Left ventricle myocardium inferior (tissue), 1 donor: ENCODE measurements at regions not wholly inside any gene's neighbourhood (a gene's known extent, or its start where the extent isn't known, plus 50 kb on each side); places are given as distances from the start of the nearest gene placed in this dataset.

Source experiments
- DNase-seq: peaks from one replicate; pipeline ENCODE4 v3.0.0-alpha.2; 2020
- H3K27ac ChIP-seq: fragments of 200-600 bp; replicated peaks from 2 replicates; pipeline ENCODE4 v1.8.0; 2021
- H3K27me3 ChIP-seq: fragments of 200-600 bp; 2 replicates; pipeline ENCODE4 v1.8.0; 2021; ENCODE audit warnings: low read depth
- H3K36me3 ChIP-seq: fragments of 200-600 bp; 2 replicates; pipeline ENCODE4 v1.8.0; 2021
- H3K4me1 ChIP-seq: fragments of 200-600 bp; 2 replicates; pipeline ENCODE4 v1.8.0; 2021
- H3K4me3 ChIP-seq: fragments of 200-600 bp; 2 replicates; pipeline ENCODE4 v1.8.0; 2021; ENCODE audit warnings: mild to moderate bottlenecking, moderate library complexity
- H3K9me3 ChIP-seq: fragments of 200-600 bp; replicated peaks from 2 replicates; pipeline ENCODE4 v1.8.0; 2021
- intact Hi-C: fragments of 100-400 bp; cut with micrococcal nuclease; formaldehyde crosslinking; loops from one replicate; pipeline ENCODE4 v1.11.0; 2022
- TF ChIP-seq, protein P1 (sequence below): fragments of 200-600 bp; IDR thresholded peaks from 2 replicates; pipeline ENCODE4 v1.8.0; 2021; ENCODE audit warnings: antibody characterized with exemption, mild to moderate bottlenecking, borderline replicate concordance
- donor health status: DM: no; HTN: yes; CAD: no; lungs with severe emphysema.

DNA sequence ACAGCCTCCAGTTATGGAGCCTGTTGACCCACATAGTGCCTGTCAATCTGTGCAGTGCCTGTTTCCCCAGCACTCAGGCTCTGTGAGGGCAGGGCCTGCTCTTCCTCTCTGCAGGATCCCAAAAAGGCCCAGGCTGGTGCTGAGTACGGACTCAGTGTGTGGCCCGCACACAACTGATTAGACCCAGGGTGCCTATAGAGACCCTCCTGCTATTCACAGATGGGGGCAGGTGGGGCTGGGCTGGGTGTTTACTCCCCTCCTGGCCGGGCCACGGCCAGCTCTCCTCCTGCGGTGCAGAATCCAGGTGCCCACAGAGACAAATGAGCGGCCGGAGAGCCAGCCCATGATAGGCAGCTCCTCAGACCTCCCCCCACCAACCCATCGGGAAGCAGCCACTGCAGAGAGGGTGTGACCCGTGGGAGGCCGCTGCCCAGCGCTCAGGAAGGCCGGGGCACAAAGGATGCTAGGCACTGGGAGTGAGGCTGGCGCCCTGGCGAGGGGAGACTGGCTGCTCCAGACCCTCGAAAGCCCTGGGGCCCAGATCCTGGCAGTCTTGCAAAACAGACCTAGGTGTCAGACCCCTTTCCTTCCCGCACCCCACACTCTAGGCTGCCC, 239.0 kb downstream of the CTTN start:
- no peaks in the 10 kb centered on the region for H3K36me3 ChIP-seq
- no peak for DNase-seq
- no peaks in the 10 kb centered on the region for H3K4me1 ChIP-seq
- H3K27ac ChIP-seq: no peak overlapping the region
- no peak overlapping the region for H3K4me3 ChIP-seq
- intact Hi-C loops: no loop called here
- TF ChIP-seq, protein P1, sequence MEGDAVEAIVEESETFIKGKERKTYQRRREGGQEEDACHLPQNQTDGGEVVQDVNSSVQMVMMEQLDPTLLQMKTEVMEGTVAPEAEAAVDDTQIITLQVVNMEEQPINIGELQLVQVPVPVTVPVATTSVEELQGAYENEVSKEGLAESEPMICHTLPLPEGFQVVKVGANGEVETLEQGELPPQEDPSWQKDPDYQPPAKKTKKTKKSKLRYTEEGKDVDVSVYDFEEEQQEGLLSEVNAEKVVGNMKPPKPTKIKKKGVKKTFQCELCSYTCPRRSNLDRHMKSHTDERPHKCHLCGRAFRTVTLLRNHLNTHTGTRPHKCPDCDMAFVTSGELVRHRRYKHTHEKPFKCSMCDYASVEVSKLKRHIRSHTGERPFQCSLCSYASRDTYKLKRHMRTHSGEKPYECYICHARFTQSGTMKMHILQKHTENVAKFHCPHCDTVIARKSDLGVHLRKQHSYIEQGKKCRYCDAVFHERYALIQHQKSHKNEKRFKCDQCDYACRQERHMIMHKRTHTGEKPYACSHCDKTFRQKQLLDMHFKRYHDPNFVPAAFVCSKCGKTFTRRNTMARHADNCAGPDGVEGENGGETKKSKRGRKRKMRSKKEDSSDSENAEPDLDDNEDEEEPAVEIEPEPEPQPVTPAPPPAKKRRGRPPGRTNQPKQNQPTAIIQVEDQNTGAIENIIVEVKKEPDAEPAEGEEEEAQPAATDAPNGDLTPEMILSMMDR: no peak
- peaks cover 48% of the 10 kb centered on the region for H3K27me3 ChIP-seq
- H3K9me3 ChIP-seq: no peaks in the 10 kb centered on the region

DNA sequence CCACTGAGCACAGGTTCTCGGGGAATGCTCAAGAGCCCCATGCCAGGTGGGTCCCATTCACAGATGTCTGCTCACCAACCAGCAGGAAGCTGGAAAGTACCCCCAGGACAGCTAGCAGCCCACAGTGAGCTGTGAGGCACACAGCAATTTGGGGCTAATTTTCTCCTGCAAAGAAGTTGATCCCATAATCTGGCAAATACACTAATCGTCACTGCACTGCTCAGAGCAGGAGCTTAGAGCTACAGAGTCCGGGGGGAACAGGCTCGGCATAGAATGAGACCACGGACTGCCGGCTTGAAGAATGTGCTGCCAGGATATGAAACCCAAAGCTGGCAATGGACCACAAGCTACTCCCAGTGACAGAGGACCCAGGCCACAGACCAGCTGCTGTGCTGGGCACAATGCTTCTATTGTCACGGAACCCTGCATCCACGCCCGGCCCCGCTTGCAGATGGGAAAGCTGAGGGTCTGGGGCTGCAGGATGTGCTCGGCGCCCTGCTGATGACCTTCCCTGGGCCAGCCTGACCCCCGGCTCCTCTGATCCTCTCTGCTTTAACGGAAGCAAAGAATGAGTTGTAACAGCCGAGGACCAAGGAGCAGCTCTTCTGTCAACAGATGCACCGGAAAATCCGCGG, 239.7 kb downstream of the CTTN start:
- no peaks in the 10 kb centered on the region for H3K4me1 ChIP-seq
- intact Hi-C loops: no loop called here
- no peak overlapping the region for H3K4me3 ChIP-seq
- TF ChIP-seq, protein P1: no peak
- no peaks in the 10 kb centered on the region for H3K36me3 ChIP-seq
- no peak overlapping the region for H3K27ac ChIP-seq
- peaks cover 55% of the 10 kb centered on the region for H3K27me3 ChIP-seq
- no peak for DNase-seq
- no peaks in the 10 kb centered on the region for H3K9me3 ChIP-seq

DNA sequence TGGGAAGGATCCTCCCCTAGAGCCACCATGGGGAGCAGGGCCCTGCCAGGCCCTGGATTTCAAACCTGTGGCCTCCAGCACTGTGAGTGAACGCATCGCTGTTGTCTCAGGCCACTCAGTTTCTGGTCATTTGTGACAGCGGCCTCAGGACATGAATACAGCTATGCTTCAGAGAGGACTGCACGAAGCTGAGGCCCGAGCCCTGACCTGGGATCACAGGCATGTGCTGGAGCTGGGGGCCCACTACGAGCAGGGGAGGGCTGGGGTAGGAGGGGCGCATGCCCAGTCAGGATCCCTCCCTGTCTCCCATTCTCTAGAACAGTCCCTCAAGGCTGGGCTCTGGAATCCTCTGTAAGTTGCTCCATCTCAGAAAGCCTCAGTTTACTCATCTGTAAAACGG, 242.1 kb downstream of the CTTN start:
- H3K36me3 ChIP-seq: no peaks in the 10 kb centered on the region
- intact Hi-C loops: no loop called here
- no peak overlapping the region for H3K4me3 ChIP-seq
- H3K27me3 ChIP-seq: peaks cover 78% of the 10 kb centered on the region
- H3K27ac ChIP-seq: no peak overlapping the region
- no peak for DNase-seq
- TF ChIP-seq, protein P1: no peak
- H3K4me1 ChIP-seq: no peaks in the 10 kb centered on the region
- no peaks in the 10 kb centered on the region for H3K9me3 ChIP-seq

DNA sequence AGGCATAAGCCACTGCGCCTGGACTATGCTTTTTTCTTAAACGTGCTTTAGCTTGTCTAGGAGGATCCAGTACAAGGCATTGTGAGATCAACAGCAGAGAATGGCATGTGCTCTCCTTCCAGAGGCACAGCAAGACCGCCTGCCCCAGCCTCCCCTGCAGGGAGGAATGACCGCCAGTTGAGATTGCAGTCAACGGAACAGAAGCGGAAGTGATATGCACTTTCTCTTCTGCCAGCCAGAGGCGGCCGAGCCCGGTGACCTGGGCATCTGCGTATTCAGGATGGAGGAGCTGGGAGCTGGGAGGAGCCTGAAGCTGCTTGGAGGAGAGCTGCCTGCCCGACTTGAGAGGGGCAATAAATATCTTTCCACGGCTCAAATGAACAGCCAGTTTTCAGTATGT, 243.0 kb downstream of the CTTN start:
- Histone ChIP-seq H3K4me1 (no peaks in the 10 kb centered on the region), H3K9me3 (no peaks in the 10 kb centered on the region), H3K27ac (no peak overlapping the region), H3K36me3 (no peaks in the 10 kb centered on the region), H3K27me3 (peaks cover 88% of the 10 kb centered on the region), H3K4me3 (no peak overlapping the region)
- intact Hi-C loops: no loop called here
- DNase-seq: no peak
- TF ChIP-seq, protein P1: no peak

- TF ChIP-seq, protein P1: no peak
- Histone ChIP-seq H3K27ac (no peak overlapping the region), H3K36me3 (no peaks in the 10 kb centered on the region), H3K4me3 (no peak overlapping the region), H3K4me1 (no peaks in the 10 kb centered on the region), H3K27me3 (peaks cover 94% of the 10 kb centered on the region), H3K9me3 (no peaks in the 10 kb centered on the region)
- no peak for DNase-seq
- intact Hi-C loops: no loop called here
These were observed 243.9 kb downstream of the CTTN start for GRCh38 chr11:70642266-70642665.
